ENCODE measurements at regions not wholly inside any gene's neighbourhood (a gene's known extent, or its start where the extent isn't known, plus 50 kb on each side); places are given as distances from the start of the nearest gene placed in this dataset.

DNA sequence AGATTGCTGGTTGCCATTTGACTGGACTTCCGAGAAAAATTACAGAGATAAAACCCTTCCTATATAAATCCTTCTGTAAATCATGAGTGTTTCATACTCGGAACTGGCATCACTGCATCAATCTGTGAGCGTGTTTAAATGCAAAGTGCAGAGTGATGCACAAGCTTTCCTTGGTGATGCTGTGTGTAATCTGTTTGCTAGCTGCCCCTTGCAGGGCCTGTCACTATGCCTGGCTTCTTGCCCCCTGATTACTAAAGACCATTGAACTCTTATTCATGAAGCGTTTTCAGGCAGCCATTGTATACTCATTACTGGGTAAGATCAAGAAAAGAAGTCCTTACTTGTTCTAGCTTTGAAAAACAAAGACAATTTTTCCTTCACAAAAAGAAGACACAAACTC, 266.9 kb upstream of the FANCL start:
- H3K4me3 ChIP-seq (ENCODE audit: low read length), result no peak overlapping the region
- H3K9me3 ChIP-seq (ENCODE audit: control insufficient read depth in 1 of 2, insufficient read depth in 1 of 2, low read length in 2 of 2), result peaks cover 0 to 3% of the 10 kb centered on the region in 2 experiments
- POLR2A ChIA-PET, result no interaction called here
- CTCF ChIA-PET, result no interaction called here
- no peak overlapping the region for H3K27ac ChIP-seq (ENCODE audit: low read depth in 1 of 2, low read length in 2 of 2)
- no peaks in the 10 kb centered on the region for H3K4me1 ChIP-seq (ENCODE audit: insufficient read depth, low read length)
- TF ChIP-seq, protein P1, sequence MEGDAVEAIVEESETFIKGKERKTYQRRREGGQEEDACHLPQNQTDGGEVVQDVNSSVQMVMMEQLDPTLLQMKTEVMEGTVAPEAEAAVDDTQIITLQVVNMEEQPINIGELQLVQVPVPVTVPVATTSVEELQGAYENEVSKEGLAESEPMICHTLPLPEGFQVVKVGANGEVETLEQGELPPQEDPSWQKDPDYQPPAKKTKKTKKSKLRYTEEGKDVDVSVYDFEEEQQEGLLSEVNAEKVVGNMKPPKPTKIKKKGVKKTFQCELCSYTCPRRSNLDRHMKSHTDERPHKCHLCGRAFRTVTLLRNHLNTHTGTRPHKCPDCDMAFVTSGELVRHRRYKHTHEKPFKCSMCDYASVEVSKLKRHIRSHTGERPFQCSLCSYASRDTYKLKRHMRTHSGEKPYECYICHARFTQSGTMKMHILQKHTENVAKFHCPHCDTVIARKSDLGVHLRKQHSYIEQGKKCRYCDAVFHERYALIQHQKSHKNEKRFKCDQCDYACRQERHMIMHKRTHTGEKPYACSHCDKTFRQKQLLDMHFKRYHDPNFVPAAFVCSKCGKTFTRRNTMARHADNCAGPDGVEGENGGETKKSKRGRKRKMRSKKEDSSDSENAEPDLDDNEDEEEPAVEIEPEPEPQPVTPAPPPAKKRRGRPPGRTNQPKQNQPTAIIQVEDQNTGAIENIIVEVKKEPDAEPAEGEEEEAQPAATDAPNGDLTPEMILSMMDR (IDR thresholded peaks at IDR 0.05), result no peak
- H3K27me3 Mint-ChIP-seq, result no peaks in the 10 kb centered on the region
- no peaks in the 10 kb centered on the region for H3K4me1 Mint-ChIP-seq (ENCODE audit: low read depth)
- H3K9me3 Mint-ChIP-seq, result no peaks in the 10 kb centered on the region
- no peak overlapping the region for H3K4me3 Mint-ChIP-seq
- no peaks in the 10 kb centered on the region for H3K36me3 Mint-ChIP-seq (ENCODE audit: low read depth)
- H3K27ac Mint-ChIP-seq, result no peak overlapping the region
- DNase-seq (no peak), ATAC-seq (ENCODE audit: poor library complexity) (no peak)
- no peaks in the 10 kb centered on the region for H3K27me3 ChIP-seq (ENCODE audit: control insufficient read depth in 1 of 2, insufficient read depth in 2 of 2, low read length in 2 of 2)
- intact Hi-C loops (cut with DNase I, micrococcal nuclease), result no loop called here
- H3K36me3 ChIP-seq (ENCODE audit: insufficient read depth, low read length), result no peaks in the 10 kb centered on the region

DNA sequence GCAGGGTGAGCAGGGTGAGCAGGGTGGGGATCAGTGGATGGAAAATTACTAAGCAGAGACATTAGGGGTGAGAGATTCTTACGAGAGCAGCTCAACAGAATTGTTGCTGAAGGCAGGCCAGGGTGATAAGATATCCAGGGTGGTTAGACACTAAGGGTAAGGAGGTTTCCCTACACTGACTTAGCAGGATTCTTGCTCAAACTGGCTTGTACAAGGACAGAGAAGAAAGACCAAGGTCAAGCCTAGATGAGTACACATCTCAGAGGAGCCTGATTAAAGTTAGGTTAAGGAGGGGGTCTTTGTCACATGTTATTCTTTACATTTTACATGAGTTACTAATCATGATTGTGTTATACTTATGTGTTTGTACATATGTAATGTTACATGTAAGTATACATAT, 262.8 kb upstream of the FANCL start:
- intact Hi-C loops (cut with DNase I, micrococcal nuclease), result no loop called here
- Histone ChIP-seq H3K9me3 (ENCODE audit: control insufficient read depth in 1 of 2, insufficient read depth in 1 of 2, low read length in 2 of 2) (peaks cover 0 to 3% of the 10 kb centered on the region in 2 experiments), H3K36me3 (ENCODE audit: insufficient read depth, low read length) (no peaks in the 10 kb centered on the region), H3K4me3 (ENCODE audit: low read length) (no peak overlapping the region), H3K27ac (ENCODE audit: low read depth in 1 of 2, low read length in 2 of 2) (no peak overlapping the region), H3K4me1 (ENCODE audit: insufficient read depth, low read length) (no peaks in the 10 kb centered on the region), H3K27me3 (ENCODE audit: control insufficient read depth in 1 of 2, insufficient read depth in 2 of 2, low read length in 2 of 2) (no peaks in the 10 kb centered on the region)
- no peak overlapping the region for H3K27ac Mint-ChIP-seq
- no peak for DNase-seq
- no peaks in the 10 kb centered on the region for H3K4me1 Mint-ChIP-seq (ENCODE audit: low read depth)
- ATAC-seq (ENCODE audit: poor library complexity), result no peak
- TF ChIP-seq, protein P1 (IDR thresholded peaks at IDR 0.05), result no peak
- H3K9me3 Mint-ChIP-seq, result no peaks in the 10 kb centered on the region
- no peaks in the 10 kb centered on the region for H3K36me3 Mint-ChIP-seq (ENCODE audit: low read depth)
- H3K27me3 Mint-ChIP-seq, result no peaks in the 10 kb centered on the region
- no peak overlapping the region for H3K4me3 Mint-ChIP-seq
- ChIA-PET CTCF (interaction anchor here (1.2 kb wide), 1 partner anchor 12 kb away, joined by 4 read pairs; no protein-coding TSS in a partner anchor), POLR2A (no interaction called here)

DNA sequence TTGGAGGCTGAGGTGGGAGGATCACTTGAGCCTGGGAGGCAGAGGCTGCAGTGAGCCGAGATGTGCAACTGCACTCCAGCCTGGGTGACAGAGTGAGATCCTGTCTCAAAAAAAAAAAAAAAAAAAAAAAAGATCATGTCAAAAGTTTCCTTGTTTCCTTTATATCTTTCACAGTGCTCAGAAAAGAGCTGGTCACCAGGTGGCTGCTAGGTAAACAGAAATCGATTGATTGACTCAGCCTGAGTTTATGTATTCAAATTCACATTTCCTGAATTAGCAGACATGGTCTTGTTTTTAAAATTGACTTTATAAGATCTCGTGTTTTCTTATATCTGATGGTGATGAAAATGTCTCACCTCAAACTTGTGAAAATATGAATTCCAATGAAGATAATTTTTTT, 261.8 kb upstream of the FANCL start:
- ATAC-seq (ENCODE audit: poor library complexity) (no peak), DNase-seq (no peak)
- H3K9me3 Mint-ChIP-seq, result no peaks in the 10 kb centered on the region
- H3K4me1 Mint-ChIP-seq (ENCODE audit: low read depth), result no peaks in the 10 kb centered on the region
- H3K27ac Mint-ChIP-seq, result no peak overlapping the region
- no peaks in the 10 kb centered on the region for H3K9me3 ChIP-seq (ENCODE audit: control insufficient read depth in 1 of 2, insufficient read depth in 1 of 2, low read length in 2 of 2)
- TF ChIP-seq, protein P1 (IDR thresholded peaks at IDR 0.05), result no peak
- ChIA-PET POLR2A (no interaction called here), CTCF (no interaction called here)
- no peak overlapping the region for H3K27ac ChIP-seq (ENCODE audit: low read depth in 1 of 2, low read length in 2 of 2)
- no peaks in the 10 kb centered on the region for H3K4me1 ChIP-seq (ENCODE audit: insufficient read depth, low read length)
- intact Hi-C loops (cut with DNase I, micrococcal nuclease), result no loop called here
- H3K27me3 Mint-ChIP-seq, result no peaks in the 10 kb centered on the region
- no peaks in the 10 kb centered on the region for H3K27me3 ChIP-seq (ENCODE audit: control insufficient read depth in 1 of 2, insufficient read depth in 2 of 2, low read length in 2 of 2)
- no peak overlapping the region for H3K4me3 Mint-ChIP-seq
- no peak overlapping the region for H3K4me3 ChIP-seq (ENCODE audit: low read length)
- no peaks in the 10 kb centered on the region for H3K36me3 Mint-ChIP-seq (ENCODE audit: low read depth)
- no peaks in the 10 kb centered on the region for H3K36me3 ChIP-seq (ENCODE audit: insufficient read depth, low read length)

All from CD4-positive, alpha-beta T cell (primary cell).